IPS DF 4.7 (cell line): ENCODE measurements at regions not wholly inside any gene's neighbourhood (a gene's known extent, or its start where the extent isn't known, plus 50 kb on each side); places are given as distances from the start of the nearest gene placed in this dataset.
A peak's percentile ranks its signal among the peaks of the same experiment; 100 is the strongest.

ENCODE experiments used
- DNase-seq: peaks from one replicate; pipeline ENCODE4 v3.0.0-alpha.2; 2013; ENCODE audit warnings: low spot score; ENCODE audit errors: extremely low read depth

DNA sequence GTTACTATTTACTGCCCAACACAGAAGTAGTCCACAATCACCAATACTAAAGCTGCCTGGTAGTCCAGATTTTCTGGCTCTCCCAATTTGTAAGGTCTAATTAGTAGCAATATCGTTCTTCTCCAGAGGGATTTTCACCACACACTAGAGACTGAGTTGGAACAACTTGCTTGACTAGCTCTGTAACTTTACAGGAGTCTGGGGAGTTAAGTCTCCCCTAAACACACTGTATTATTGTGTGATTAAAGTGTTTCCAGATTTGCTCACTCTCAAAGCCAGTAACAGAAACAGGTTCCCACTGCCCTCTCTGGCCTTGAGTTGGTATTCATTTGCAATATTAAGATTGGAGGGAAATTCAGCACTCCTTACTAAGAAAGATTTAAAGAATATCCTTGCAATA, 1175.7 kb downstream of the SORCS1 start:
- DNase-seq = no peak

DNA sequence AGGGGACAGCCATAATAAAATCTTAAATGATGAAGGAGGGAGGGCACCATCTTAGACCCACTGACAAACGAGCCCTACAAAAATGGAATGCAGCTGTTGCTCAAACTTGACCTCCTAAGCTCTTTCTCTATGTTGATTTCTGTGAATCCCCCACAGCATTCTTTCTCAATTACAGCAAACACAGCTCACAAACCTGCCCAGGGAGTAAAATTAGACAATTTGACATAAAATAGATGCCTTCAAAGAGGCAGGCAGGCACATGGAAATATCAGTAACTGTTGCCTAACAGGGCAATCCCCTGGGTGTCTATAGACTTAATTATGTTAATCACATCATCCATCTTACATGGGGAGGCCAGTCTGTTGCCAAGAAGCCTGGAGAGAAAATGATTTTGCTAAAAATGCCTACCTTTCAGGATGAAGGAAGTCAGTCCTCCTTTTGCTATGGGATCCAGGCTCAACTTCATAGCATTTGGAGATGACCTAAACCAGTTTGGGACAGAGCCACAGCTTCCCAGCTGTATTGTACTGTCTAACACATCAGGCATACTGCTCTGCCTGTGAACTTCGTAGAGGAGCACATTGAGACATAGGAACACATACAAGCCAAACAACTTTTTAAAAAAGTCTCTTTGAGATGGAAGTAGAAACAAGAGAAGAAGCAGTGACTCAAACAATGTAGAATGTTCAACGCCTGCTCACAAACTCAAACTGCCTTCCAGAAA, 1177.4 kb downstream of the SORCS1 start:
- no peak for DNase-seq

- no peak for DNase-seq
Measured at GRCh38 chr10:105986486-105986885, 1178.0 kb downstream of the SORCS1 start.

- no peak for DNase-seq
Measured at GRCh38 chr10:105982735-105983134, 1181.8 kb downstream of the SORCS1 start.

- no peak for DNase-seq
Measured at GRCh38 chr10:105981679-105982078, 1182.8 kb downstream of the SORCS1 start.

GRCh38 chr10:105974803-105975456, 1189.6 kb downstream of the SORCS1 start:
- DNase-seq = no peak

DNA sequence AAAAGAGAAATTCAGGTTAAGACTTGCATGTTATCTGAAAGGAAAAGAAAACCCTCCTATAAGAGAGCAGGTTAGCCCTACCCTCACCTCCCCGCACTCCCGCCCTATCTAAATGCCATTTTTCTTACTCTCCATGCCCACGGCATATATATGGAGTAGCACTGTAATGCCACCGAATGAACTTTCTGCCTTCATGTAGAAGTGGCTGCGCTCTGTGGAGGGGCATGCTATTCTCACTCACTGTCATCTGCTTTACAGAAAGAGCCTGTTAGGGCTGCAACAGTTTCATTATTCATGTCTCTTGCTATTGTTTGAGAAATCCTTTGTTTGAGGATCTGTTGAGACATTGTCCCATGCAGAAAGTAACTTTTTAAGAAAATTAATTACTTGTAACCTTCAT, 1190.6 kb downstream of the SORCS1 start:
- DNase-seq = no peak

DNA sequence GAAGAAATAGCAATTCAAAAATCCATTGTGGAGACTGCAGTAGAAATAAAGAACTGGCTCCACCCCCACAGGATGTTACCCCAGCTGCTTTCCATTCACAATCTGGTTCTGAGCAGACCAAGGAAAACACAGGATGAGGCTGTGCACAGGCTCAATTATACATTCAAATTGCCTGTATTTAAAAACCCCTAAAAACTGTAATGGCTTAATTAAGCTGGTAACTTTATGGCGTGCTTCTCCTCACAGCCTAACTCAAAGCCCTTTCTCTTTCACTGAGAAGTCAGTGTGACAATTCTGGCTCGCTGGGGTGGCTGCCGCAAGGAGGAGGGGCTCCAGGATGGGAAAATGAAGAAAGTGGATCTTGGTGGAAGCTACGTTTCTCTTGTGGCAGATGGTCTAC, 1191.1 kb downstream of the SORCS1 start:
- no peak for DNase-seq

GRCh38 chr10:105971460-105971859, 1193.0 kb downstream of the SORCS1 start:
- no peak for DNase-seq

DNA sequence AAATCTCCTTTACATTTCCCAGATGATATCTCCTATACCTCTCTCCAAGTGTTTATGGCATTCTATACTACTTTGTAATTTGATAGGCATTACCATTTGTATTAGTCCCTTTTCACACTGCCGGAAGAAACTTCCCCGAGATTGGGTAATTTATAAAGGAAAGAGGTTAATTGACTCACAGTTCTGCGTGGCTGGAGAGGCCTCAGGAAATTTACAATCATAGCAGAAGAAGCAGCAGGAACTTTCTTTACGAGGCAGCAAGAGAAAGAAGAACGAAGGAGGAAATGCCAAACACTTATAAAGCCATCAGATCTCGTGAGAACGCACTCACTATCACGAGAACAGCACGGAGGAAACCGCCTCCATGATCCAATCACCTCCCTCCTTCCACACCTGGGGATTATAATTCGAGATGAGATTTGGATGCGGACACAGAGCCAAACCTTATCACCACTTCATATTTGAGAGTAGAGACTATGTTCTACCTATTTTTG, 1194.6 kb downstream of the SORCS1 start:
- DNase-seq = no peak

DNA sequence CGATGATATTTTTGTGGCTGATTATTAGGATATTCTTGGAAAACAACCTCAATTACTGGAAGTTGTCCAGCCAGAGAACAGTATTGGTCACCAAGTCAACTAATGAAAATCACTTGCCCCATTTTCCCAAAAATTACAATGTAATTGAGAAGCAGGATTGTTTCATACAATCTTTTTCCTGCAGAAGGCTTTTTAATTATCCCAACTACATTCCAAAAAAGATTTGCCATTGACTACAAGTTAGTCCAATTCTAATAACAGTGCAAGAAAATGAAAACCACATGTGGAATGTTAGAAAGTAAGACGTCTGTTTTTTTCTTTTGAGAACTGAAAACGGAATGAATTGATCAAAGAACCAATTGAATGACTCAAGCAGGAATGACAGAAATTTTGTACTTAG, 1195.8 kb downstream of the SORCS1 start:
- no peak for DNase-seq

DNA sequence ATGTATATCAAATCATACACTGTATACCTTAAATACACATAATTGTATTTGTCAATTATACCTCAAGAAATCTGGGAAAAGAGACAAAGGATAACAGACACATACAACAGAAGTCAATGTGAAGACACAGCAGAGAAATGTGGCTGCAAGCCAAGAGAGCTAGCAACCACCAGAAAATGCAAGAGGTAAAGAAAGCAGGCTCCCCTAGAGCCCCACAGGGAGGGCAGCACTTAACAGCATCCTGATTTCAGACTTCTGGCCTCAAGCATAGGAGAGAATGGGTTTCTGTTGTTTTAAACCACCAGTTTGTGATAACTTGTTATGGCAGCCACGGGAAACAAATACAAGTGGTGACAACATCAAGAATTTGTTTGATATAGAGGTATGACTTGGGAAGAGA, 1197.2 kb downstream of the SORCS1 start:
- DNase-seq = no peak

DNA sequence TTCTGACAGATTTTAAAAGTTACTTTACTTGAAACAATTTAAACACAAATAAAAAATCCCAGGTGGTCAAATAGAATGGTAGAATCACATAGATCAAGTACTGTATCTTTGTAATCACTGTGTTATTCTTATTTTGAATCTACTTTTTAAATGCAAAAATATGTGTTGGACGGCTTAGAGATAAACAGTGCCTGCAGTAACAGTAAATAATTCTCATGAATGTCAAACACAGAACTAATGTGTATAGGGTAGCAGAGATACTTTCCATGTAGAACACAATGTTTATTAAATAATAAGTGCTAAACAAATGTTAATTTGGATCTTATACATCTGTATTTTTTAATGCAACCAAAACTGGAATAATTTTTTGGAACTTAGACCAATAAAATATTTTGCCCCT, 1199.4 kb downstream of the SORCS1 start:
- no peak for DNase-seq

GRCh38 chr10:105964009-105964408, 1200.5 kb downstream of the SORCS1 start:
- no peak for DNase-seq

- DNase-seq = no peak
Measured at GRCh38 chr10:105963334-105963884, 1201.1 kb downstream of the SORCS1 start.

DNA sequence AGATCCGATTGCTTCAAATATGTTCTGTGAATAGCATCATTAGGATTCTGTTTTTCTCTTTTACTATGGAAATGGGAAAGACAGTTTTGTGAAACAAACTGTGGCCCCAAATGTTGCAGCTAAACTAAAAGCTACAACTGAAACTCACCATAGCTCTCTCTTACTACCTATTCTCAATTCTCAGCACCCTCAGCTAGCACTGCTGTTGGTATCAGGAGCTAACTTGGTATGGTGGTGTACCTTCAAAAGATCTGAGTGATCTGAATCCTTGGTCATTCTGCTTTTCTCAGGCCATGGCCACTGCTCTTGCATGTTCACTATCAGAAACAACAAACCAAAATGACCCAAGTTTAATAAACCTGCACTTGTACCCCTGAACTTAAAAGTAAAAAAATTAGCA, 1208.0 kb downstream of the SORCS1 start:
- no peak for DNase-seq

GRCh38 chr10:105953861-105954260, 1210.6 kb downstream of the SORCS1 start:
- DNase-seq = no peak

- DNase-seq = no peak
Measured at GRCh38 chr10:105953056-105953455, 1211.5 kb downstream of the SORCS1 start.

DNA sequence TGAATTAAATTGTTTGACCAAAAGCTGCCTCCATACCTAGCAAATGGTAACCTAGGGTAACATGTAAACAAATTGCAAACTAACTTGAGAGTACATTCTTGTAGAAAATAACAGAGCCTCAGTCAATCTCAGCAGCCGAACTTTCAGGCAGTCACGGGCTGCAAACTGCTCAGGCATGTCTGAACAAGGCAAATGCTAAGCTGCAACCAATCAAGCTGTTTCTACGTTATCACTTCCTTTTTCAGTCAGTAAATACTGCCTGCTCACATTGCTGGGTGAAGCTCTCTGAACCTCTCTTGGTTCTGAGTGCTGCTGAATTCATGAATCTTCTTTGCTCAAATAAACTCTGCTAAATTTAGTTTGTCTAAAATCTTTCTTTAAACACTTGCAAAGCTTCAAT, 1212.4 kb downstream of the SORCS1 start:
- DNase-seq = peak; percentile 25

DNA sequence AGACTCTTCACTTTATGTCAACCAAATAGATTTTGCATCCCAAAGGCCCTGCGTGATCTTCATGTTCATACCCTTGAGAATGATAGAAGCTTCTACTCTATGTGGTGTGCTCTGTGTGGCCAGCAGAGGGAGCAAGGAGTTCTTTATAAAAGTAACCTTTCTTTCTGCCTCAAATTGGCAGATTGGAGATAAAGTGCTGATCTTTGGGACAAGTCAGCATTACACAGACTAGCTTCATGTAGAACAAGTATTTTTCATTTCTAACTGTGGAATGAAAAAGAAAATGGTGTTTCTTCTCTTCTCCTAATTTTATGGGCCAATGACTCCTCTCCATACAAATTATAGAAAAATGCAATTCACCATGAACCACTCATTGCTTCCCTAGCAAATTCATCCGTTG, 1214.1 kb downstream of the SORCS1 start:
- no peak for DNase-seq

DNA sequence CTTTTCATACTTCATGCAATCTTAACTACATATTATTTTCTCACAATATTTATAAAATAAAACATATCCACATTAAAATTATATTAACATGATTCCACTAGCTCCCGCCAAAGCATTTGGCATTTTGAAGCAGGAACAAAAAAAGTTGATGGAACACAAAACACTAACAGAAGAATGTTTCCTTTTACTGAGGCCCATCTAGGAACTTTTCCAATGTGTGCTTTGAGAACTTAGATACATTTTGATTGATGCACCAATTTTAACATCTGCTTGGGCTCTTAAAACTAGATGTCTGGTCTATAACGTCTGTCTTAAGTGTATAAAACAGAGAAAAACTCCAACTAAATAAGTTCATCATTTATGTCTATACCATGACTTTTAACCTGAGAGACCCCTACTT, 1214.8 kb downstream of the SORCS1 start:
- DNase-seq = no peak

GRCh38 chr10:105925045-105925785, 1239.3 kb downstream of the SORCS1 start:
- DNase-seq = no peak
